G401.6 (cell line): ENCODE measurements at regions not wholly inside any gene's neighbourhood (a gene's known extent, or its start where the extent isn't known, plus 50 kb on each side); places are given as distances from the start of the nearest gene placed in this dataset.
"Not testable (repeated sequence)": the region's sequence is repeated elsewhere in the genome, so short reads cannot be mapped to it uniquely, and the experiment has no call there.

Source experiments
- FAIRE-seq: peaks from 2 replicates; lab custom pipeline; 2012; peaks lifted over from hg19 to GRCh38; lab: Jason Lieb, UNC

DNA sequence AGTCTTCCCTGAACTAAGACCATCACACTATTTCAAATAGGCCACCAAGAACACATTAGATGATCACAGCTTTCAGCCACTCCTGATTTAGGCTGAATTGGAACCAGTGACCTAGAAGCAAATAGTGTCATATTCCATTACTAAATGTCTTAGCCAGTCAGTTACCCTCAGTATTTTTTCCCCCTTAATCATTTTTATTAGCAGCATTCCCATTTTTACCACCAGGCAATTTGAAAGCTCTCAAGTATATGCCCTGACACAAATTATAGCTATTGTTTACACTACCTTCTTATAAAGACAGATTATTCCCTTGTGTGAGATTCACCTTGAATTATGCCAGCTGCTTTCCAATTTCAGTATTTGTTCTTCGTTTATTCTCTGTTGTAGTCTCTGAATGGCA is 1146.9 kb downstream of the PDHA2 start:
- FAIRE-seq: no peak

GRCh38 chr4:96991083-96991482 is 1151.2 kb downstream of the PDHA2 start:
- no peak for FAIRE-seq

- no peak for FAIRE-seq
These were observed 1150.8 kb downstream of the STPG2 start for GRCh38 chr4:96992443-96992842.

- FAIRE-seq: no peak
These were observed 1149.7 kb downstream of the STPG2 start for GRCh38 chr4:96993560-96993959.

DNA sequence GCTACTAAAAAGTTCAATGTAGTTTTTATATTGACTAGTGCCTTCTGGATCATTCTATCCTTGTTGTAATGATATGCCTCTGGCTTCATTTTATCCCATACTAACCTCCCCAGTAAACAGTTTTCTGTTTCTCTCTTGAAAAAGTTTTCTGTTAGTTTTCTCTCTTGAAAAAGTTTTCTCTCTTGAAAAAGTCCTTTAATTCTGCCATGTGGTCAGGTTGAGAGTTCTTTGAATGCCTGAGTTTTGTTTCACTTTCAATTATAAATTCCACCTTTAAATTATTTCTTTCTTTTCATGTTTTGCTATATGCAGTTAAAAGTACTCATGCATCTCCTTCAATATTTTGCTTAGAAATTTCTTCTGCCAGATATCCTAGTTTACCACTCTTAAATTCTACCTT is 1139.6 kb downstream of the STPG2 start:
- no peak for FAIRE-seq

DNA sequence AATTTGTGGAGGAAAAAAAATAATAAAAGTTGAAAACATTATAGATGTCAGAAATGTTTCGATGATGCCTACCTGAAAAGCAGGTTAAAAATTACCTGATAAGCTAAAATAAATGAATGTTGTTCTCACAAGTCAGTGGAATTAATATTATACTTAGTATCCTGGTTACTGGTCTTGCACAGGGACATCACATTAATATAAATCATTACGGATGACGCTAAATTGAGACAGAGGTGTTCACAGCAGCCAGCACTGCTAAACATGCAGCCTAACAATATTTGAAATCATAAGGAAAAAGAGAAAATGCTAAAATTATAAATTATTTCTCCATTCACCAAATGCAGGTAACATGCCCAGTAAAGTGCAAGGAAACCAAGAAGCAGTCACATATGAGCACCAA is 1130.0 kb downstream of the STPG2 start:
- no peak for FAIRE-seq

DNA sequence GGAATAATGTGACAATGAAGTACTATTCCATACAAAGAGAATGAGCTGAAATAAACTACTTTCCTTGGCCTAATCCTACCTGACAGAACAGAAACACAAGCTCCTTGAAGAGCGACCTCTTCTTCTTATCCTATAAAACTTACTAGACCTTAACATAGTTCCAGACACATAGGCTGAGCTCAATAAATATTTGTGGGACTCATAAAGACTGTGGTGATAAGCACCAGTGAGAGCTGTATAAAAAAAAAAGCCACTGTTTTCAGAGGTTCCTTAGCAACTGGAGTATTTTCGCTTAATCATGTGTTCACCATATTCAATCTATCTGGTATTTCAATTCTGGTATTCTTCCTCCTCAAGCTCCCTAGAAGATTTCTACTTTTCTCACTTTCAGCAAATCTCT is 1129.6 kb downstream of the STPG2 start:
- FAIRE-seq: no peak

GRCh38 chr4:97015301-97015700 is 1128.0 kb downstream of the STPG2 start:
- FAIRE-seq: no peak

GRCh38 chr4:97016186-97016907 is 1126.9 kb downstream of the STPG2 start:
- no peak for FAIRE-seq

DNA sequence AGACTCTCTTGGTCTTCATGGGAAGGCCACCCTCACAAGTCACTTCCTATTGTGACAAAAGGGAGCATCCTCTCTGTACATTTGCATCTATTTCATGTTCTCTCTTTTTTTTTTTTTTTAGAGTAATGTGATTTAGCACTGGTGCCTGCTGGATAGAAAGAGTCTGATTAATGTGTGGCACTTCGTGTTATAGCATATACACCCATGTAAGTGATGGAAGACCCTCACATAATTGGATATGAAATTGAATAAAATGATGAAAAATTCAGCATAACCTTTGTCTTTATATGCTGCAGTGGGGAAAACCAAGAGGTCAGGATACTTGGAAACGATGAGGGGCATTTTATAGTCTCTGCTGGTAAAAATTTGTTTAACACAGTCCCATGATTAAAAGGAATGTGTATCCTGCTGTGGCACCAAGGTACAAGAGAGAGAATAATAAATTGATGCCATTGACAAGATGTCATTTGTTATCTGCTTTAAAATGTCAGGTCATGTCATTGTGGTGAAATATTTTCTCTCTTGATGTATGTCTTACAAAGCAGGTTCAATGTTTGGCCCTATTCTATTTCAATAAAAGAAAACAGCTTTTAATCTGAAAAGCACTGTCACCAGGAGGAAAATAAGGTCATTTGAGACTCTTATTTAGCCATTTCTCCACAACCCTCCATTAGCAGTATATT is 1115.4 kb downstream of the STPG2 start:
- FAIRE-seq: no peak

DNA sequence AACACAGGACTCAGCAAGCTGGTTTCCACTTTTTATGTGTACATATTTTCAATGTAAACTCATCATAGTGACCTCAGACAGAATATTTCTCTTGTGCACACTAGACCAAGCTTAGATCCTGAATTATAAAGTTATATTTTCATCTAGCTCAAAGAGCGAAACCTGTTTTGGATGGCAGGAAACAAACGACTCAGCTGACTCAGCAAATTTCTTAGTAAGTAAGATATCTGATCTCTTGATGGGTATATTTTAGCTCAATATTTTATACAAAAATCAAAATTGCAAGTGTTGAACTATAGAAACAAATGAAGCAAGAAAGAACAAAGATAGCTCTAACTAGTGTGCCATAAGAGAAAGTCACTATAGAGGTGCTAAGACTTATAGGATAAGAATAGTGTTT is 1114.5 kb downstream of the STPG2 start:
- FAIRE-seq: no peak

GRCh38 chr4:97037411-97038145 is 1105.7 kb downstream of the STPG2 start:
- not testable (repeated sequence) for FAIRE-seq

- no peak for FAIRE-seq
These were observed 1105.1 kb downstream of the STPG2 start for GRCh38 chr4:97038146-97038516.

DNA sequence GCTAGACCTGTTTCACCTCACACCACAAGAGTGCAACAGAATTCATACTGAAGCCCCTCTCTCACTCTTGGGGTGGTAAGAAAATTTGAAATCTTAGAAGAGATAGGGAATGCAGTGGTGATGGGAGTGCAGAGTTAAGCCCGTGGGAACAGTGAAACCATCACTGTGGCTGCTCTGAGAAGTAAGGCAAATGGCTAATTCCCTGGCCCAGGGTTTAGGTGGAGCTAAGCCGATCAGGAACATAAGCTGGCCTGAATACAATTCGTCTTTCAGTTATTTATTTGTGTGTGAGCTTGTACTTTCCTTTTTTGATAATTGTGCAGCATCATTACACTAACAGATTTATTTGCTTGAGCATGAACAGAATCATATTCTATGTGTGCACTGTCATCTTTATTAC is 1070.6 kb downstream of the STPG2 start:
- no peak for FAIRE-seq

DNA sequence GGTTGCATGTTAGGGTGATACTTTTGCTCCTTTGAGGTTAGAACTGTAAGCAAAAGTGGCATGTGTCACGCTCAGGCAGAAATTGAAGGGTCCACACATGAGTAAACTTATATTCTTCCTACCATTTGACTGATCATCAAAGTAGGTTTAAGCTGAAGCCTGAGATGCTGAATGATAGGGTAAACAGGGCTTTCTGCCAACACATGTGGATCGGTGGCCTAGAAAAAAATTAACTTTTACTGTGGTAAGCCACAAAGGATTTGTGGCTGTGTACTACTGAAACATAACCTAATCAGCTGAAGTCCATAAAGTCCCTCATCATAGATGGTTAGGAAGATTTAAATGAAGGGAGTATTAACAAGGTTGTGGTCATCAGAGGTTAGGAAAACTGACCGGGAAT is 1070.1 kb downstream of the STPG2 start:
- FAIRE-seq: no peak

GRCh38 chr4:97074531-97074930 is 1068.7 kb downstream of the STPG2 start:
- no peak for FAIRE-seq

DNA sequence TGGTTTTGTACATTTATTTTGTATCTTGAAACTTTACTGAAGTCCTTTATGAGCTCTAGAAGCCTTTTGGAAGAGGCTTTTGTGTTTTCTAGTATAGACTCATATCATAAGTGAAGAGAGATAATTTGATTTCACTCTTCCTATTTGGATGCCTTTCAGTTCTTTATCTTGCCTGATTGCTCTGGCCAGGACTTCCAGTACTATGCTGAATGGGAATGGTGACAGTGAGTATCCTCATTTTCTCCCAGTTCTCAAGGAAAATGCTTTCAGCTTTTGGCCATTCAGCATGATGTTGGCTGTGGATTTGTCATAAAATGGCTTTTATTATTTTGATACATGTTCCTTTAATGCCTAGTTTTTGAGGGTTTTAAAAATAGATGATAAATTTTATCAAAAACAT is 1061.3 kb downstream of the STPG2 start:
- FAIRE-seq: no peak

GRCh38 chr4:97097036-97097435 is 1046.2 kb downstream of the STPG2 start:
- not testable (repeated sequence) for FAIRE-seq

GRCh38 chr4:97101171-97101570 is 1042.1 kb downstream of the STPG2 start:
- FAIRE-seq: not testable (repeated sequence)

DNA sequence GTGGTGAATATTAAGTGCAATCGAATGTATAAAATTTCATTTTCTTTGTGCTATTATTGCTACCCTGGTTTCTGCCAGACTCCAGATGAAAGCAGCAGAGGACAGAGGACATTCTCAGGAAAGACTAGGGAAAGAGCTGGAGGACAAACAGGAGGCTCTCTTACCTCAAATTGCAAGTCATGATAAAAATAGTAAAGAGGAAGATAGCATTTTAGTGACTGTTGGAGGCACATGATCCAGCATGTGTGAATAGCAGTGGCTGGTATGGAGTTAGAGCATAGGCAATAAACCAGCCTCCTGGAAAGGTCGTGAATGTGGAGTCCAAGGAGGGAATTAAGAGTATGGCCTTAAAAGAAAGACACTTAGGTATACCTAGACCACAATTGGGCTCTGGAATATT is 1040.0 kb downstream of the STPG2 start:
- FAIRE-seq: no peak

DNA sequence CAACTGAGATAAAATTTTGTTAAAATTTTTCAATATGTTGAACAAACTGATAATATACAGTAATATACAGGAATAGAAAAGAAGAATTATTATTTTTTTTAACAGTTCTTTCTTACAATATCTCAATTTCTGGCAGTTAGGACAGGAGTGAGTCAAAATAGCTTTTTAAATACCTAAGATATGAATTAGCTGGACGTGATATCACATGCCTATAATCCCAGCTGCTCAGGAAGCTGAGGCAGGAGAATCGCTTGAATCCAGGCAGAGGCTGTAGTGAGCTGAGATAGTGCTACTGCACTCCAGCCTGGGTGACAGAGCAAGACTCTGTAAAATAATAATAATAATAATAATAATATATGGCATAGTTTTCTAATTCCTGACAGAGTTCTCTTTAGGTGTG is 1039.3 kb downstream of the STPG2 start:
- FAIRE-seq: no peak

DNA sequence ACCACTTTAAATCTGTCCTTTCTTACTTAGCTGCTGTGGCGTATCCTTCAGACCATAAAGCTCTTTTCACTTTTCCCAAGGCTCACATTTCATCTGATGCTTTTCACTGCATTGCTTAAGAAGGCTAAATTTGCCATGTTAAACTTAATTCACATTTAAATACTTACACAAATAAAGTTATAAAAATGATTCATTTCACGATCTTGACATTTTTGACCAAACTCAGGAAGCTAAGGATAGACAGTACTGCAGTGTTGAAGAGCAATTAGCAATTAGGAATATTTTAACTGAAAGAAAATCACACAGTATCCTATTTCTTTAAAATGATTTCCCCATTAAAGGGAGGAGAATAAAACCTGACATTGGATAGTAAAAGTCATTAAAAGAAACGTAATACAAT is 1038.6 kb downstream of the STPG2 start:
- FAIRE-seq: no peak

DNA sequence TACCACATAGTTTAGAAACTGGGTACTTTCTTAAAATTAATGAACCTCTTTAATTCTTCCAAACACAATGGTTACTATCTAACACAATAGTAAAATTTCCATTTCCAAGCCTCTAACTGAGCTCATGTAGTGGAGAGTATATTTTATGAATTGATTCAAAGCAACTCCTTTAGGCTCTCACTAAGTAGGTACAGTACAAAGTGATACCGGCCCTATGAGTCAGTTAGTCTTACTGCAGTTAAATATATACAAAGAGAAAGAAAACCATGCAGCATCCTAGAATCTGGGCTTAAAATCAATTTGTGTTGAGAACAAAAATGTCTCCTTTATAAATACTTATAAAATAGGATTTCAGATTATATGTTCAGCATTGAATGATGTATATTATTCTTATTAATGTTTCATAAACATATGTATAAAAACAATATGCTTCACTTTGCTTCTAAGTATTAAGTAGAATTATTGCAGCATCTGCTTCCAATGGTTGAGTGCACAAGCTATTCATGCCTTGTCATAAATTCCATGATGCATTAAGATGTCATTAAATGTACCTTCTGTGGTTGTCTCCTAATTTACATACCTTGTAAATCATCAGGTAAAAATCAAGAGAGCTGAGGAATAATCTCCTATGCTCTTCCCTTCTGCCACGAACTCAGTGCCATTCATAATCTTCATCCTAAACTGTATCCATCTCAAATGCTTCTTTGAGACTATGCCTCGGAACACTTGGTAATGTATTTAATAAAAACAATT is 1037.8 kb downstream of the STPG2 start:
- FAIRE-seq: no peak
